IMR-90 (cell line): ENCODE measurements at regions not wholly inside any gene's neighbourhood (a gene's known extent, or its start where the extent isn't known, plus 50 kb on each side); places are given as distances from the start of the nearest gene placed in this dataset.
A peak's percentile ranks its signal among the peaks of the same experiment; 100 is the strongest.

Experiments used
- ATAC-seq: fragments of 200-7000 bp; cut with Tn5 transposase; 2 replicates; pipeline ENCODE4 v1.9.1; 2020; ENCODE audit warnings: low read depth, mild to moderate bottlenecking, moderate library complexity
- BruUV-seq: library from RNA; stranded (reverse); fragments of 400-500 nt; replicated peaks from 2 replicates; lab custom pipeline; 2021; lab: Mats Ljungman, UMichigan
- CTCF ChIA-PET: fragments of 300-600 bp; formaldehyde crosslinking; extraction: SDS; loops from one replicate; lab custom pipeline; 2021; ENCODE audit warnings: antibody characterized with exemption; lab: Yijun Ruan, JAX
- POLR2A ChIA-PET: fragments of 300-600 bp; sonication (Branson Sonifier 250); formaldehyde crosslinking; loops from one replicate; lab custom pipeline; 2022; ENCODE audit warnings: antibody characterized with exemption; ENCODE audit not compliant: unreplicated experiment; lab: Charles Lee
- DNase-seq: peaks from one replicate; pipeline ENCODE4 v3.0.0; 2013
- H2AFZ ChIP-seq: replicated peaks from 2 replicates; pipeline ENCODE3; 2013; ENCODE audit warnings: low read length, mild to moderate bottlenecking; ENCODE audit not compliant: poor library complexity
- H2AK5ac ChIP-seq: 2 replicates; pipeline ENCODE4 v1.6.1; 2013; ENCODE audit warnings: low read depth, low read length, inconsistent platforms
- H2AK9ac ChIP-seq: replicated peaks from 2 replicates; pipeline ENCODE3; 2013; ENCODE audit warnings: mild to moderate bottlenecking, low read depth, low read length, moderate library complexity; ENCODE audit not compliant: poor library complexity
- H2BK120ac ChIP-seq: 2 replicates; pipeline ENCODE4 v1.6.1; 2013; ENCODE audit warnings: low read depth, low read length, inconsistent platforms
- H2BK15ac ChIP-seq: 3 replicates; pipeline ENCODE4 v1.6.1; 2013; ENCODE audit warnings: low read depth, low read length, inconsistent platforms
- H2BK20ac ChIP-seq: 2 replicates; pipeline ENCODE4 v1.6.1; 2013; ENCODE audit warnings: low read depth, mild to moderate bottlenecking, inconsistent platforms, low read length, moderate library complexity
- H2BK5ac ChIP-seq: 2 replicates; pipeline ENCODE4 v1.6.1; 2013; ENCODE audit warnings: mild to moderate bottlenecking, low read depth, low read length, inconsistent platforms; ENCODE audit not compliant: poor library complexity, severe bottlenecking
- H3K14ac ChIP-seq: replicated peaks from 2 replicates; pipeline ENCODE4 v1.6.1; 2013; ENCODE audit warnings: low read depth, low read length, inconsistent platforms
- H3K18ac ChIP-seq: 2 replicates; pipeline ENCODE4 v1.6.1; 2013; ENCODE audit warnings: low read depth, low read length, control low read depth
- H3K23ac ChIP-seq: 2 replicates; pipeline ENCODE4 v1.6.1; 2013; ENCODE audit warnings: low read depth, low read length, inconsistent platforms
- H3K27ac ChIP-seq: 2 replicates; pipeline ENCODE4 v1.5.1; 2013; ENCODE audit warnings: mild to moderate bottlenecking, control low read depth, low read length; ENCODE audit not compliant: insufficient read depth
- H3K27me3 ChIP-seq: 2 replicates; pipeline ENCODE4 v1.6.1; 2013; ENCODE audit warnings: low read length; ENCODE audit not compliant: control insufficient read depth, insufficient read depth
- H3K36me3 ChIP-seq: 2 replicates; pipeline ENCODE4 v1.6.1; 2013; ENCODE audit warnings: low read length, mixed read lengths; ENCODE audit not compliant: control insufficient read depth, insufficient read depth
- H3K4ac ChIP-seq: 2 replicates; pipeline ENCODE4 v1.6.1; 2013; ENCODE audit warnings: low read depth, low read length, inconsistent platforms
- H3K4me1 ChIP-seq: 2 replicates; pipeline ENCODE4 v1.6.1; 2013; ENCODE audit warnings: low read length, mixed read lengths; ENCODE audit not compliant: control insufficient read depth, insufficient read depth
- H3K4me2 ChIP-seq: 2 replicates; pipeline ENCODE4 v1.6.1; 2013; ENCODE audit warnings: low read depth, mild to moderate bottlenecking, control low read depth, low read length, moderate library complexity
- H3K4me3 ChIP-seq: 2 replicates; pipeline ENCODE4 v1.5.1; 2013; ENCODE audit warnings: low read depth, mild to moderate bottlenecking, control low read depth, low read length, moderate library complexity; ENCODE audit not compliant: insufficient read depth
- H3K56ac ChIP-seq: 2 replicates; pipeline ENCODE4 v1.6.1; 2013; ENCODE audit warnings: low read length, inconsistent platforms; ENCODE audit not compliant: insufficient read depth; ENCODE audit errors: extremely low read depth
- H3K79me1 ChIP-seq, 2 experiments: 2 replicates each; pipeline ENCODE4 v1.6.1; 2013; ENCODE audit warnings: low read length in 2 of 2, inconsistent platforms in 1 of 2, low read depth in 1 of 2
- H3K9ac ChIP-seq: 2 replicates; pipeline ENCODE4 v1.6.1; 2013; ENCODE audit warnings: low read depth, low read length, control low read depth
- H3K9me1 ChIP-seq: 2 replicates; pipeline ENCODE4 v1.6.1; 2013; ENCODE audit warnings: low read length, inconsistent platforms; ENCODE audit not compliant: insufficient read depth
- H3K9me3 ChIP-seq: 2 replicates; pipeline ENCODE4 v1.6.1; 2013; ENCODE audit warnings: low read length; ENCODE audit not compliant: control insufficient read depth, insufficient read depth
- H4K20me1 ChIP-seq: 2 replicates; pipeline ENCODE4 v1.6.1; 2013; ENCODE audit warnings: low read length, inconsistent platforms; ENCODE audit not compliant: insufficient read depth
- H4K5ac ChIP-seq: 2 replicates; pipeline ENCODE4 v1.6.1; 2013; ENCODE audit warnings: mild to moderate bottlenecking, low read depth, low read length, control low read depth
- H4K8ac ChIP-seq, 2 experiments: 2 replicates each; pipeline ENCODE4 v1.6.1; 2013; ENCODE audit warnings: low read depth in 2 of 2, low read length in 2 of 2, control low read depth in 1 of 2, inconsistent platforms in 1 of 2
- H4K91ac ChIP-seq: 2 replicates; pipeline ENCODE4 v1.6.1; 2013; ENCODE audit warnings: low read depth, low read length, inconsistent platforms; ENCODE audit not compliant: insufficient read depth
- BHLHE40 ChIP-seq: fragments of 150-350 bp; IDR thresholded peaks from 2 replicates; pipeline ENCODE4 v1.6.1; 2016; ENCODE audit warnings: mild to moderate bottlenecking, low read depth, low read length
- CEBPB ChIP-seq: IDR thresholded peaks from 2 replicates; pipeline ENCODE4 v1.6.1; 2012; ENCODE audit warnings: low read depth, low read length, improper control_type of control experiment
- CHD1 ChIP-seq: IDR thresholded peaks from 2 replicates; pipeline ENCODE4 v1.6.1; 2012; ENCODE audit warnings: low read depth, low read length, improper control_type of control experiment
- FOS ChIP-seq: fragments of 150-350 bp; IDR thresholded peaks from 2 replicates; pipeline ENCODE4 v1.6.1; 2016; ENCODE audit warnings: low read depth, low read length
- MAFK ChIP-seq: IDR thresholded peaks from 2 replicates; pipeline ENCODE4 v1.6.1; 2012; ENCODE audit warnings: low read depth, low read length, improper control_type of control experiment
- MAZ ChIP-seq: IDR thresholded peaks from 2 replicates; pipeline ENCODE4 v1.6.1; 2012; ENCODE audit warnings: low read depth, mild to moderate bottlenecking, low read length, improper control_type of control experiment, moderate library complexity, borderline replicate concordance
- MXI1 ChIP-seq: IDR thresholded peaks from 2 replicates; pipeline ENCODE4 v1.6.1; 2012; ENCODE audit warnings: low read depth, mild to moderate bottlenecking, low read length, moderate library complexity, borderline replicate concordance
- NFE2L2 ChIP-seq: fragments of 150-350 bp; IDR thresholded peaks from 2 replicates; pipeline ENCODE4 v1.6.1; 2016; ENCODE audit warnings: low read depth, mild to moderate bottlenecking, low read length
- POLR2A ChIP-seq: IDR thresholded peaks from 2 replicates; pipeline ENCODE4 v1.6.1; 2012; ENCODE audit warnings: mild to moderate bottlenecking, low read depth, low read length
- RAD21 ChIP-seq: IDR thresholded peaks from 2 replicates; pipeline ENCODE4 v1.6.1; 2012; ENCODE audit warnings: low read length, improper control_type of control experiment
- RFX5 ChIP-seq: IDR thresholded peaks from 2 replicates; pipeline ENCODE4 v1.8.0; 2012; ENCODE audit warnings: low read depth, mild to moderate bottlenecking, low read length, moderate library complexity
- SMC3 ChIP-seq: fragments of 150-350 bp; IDR thresholded peaks from 2 replicates; pipeline ENCODE4 v1.6.1; 2016; ENCODE audit warnings: low read depth, mild to moderate bottlenecking, antibody characterized with exemption, low read length, moderate library complexity
- WGBS, 2 experiments: methylation state at CpG; one replicate each; pipeline versions ENCODE4 v1.1.5 to v1.1.7; 2013; ENCODE audit warnings: missing lambda C conversion rate in 2 of 2; ENCODE audit not compliant: insufficient read length in 1 of 2; ENCODE audit errors: extremely low coverage in 2 of 2; 5-methylcytosine and 5-hydroxymethylcytosine counted together
- dilution Hi-C: fragments of 300-500 bp; cut with HindIII; formaldehyde crosslinking; loops from one replicate; pipeline ENCODE4 v1.14.3; 2018; ENCODE audit warnings: low sequenced_read_pairs; ENCODE audit not compliant: unreplicated experiment
- in situ Hi-C: fragments of 300-500 bp; cut with MboI; formaldehyde crosslinking; loops from 3 replicates; pipeline ENCODE4 v1.14.3; 2019; ENCODE audit warnings: low sequenced_read_pairs, inconsistent platforms, mixed read lengths
- intact Hi-C: fragments of 100-400 bp; cut with micrococcal nuclease; formaldehyde crosslinking; loops from 2 replicates; pipeline ENCODE4 v1.10.0; 2022
- TF ChIP-seq, protein P1 (sequence below): fragments of 150-350 bp; IDR thresholded peaks from 2 replicates; pipeline ENCODE4 v1.6.1; 2016; ENCODE audit warnings: low read depth, mild to moderate bottlenecking, low read length, moderate library complexity, borderline replicate concordance
- TF ChIP-seq, protein P2 (sequence below): conservative IDR thresholded peaks from 2 replicates; pipeline ENCODE4 v1.5.1; 2012; ENCODE audit warnings: mild to moderate bottlenecking, low read depth, low read length, improper control_type of control experiment
- TF ChIP-seq, protein P3 (sequence below): fragments of 150-350 bp; IDR thresholded peaks from 2 replicates; pipeline ENCODE4 v1.6.1; 2017; ENCODE audit warnings: mild to moderate bottlenecking, antibody characterized with exemption, low read length, low read depth

DNA sequence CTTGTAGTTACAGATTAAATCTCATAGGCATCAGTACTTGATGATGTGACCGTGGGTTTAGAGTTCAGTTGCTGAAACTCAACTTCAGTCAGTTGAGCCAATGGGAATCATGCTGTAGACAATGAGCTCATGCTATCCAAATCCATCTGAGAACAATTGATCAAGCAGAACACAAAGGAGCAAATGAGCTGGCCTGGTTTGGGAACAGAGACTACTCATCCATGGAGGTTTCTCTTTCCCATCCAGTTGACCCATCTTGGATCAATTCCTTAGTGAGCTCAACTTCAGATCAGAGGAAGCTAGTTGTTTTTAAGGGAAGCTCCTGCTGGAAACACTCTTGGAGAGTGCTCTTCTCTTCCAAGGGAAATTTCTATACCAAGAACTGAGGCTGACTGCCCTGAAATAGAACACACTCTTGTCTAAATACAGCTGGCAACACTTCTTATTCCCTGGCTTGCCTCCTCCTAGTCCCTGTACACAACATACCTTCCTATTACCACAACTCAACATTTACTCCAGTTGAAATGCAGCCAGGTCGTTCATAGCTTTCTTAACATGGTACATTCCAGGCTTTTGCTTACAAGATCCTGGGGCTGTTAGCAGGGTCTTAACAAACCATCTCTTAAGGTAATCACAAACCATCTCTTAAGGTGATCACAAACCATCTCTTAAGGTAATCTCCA, 203.9 kb upstream of the PRDM1 start:
- Histone ChIP-seq H4K8ac (no peak overlapping the region), H3K9me3 (no peaks in the 10 kb centered on the region), H3K23ac (no peak overlapping the region), H2BK120ac (peak overlapping the region; percentile 16; the same call in 1 of the 2 replicates), H4K5ac (peak overlapping the region; percentile 67; the same call in 1 of the 2 replicates), H3K9me1 (peaks cover 3% of the 10 kb centered on the region; the same call in 1 of the 2 replicates), H3K4me3 (no peak overlapping the region), H2BK15ac (peak overlapping the region; percentile 47; the same call in 1 of the 3 replicates), H3K4ac (no peak overlapping the region), H2AK5ac (peak overlapping the region; percentile 71; the same call in 1 of the 2 replicates), H3K4me2 (peak overlapping the region; percentile 65; the same call in 1 of the 2 replicates), H3K56ac (no peak overlapping the region), H2BK5ac (peak overlapping the region; percentile 59), H3K27me3 (no peaks in the 10 kb centered on the region), H2BK20ac (peak overlapping the region; percentile 16; the same call in 1 of the 2 replicates), H4K20me1 (no peaks in the 10 kb centered on the region), H3K36me3 (no peaks in the 10 kb centered on the region), H3K79me1 (no peaks in the 10 kb centered on the region), H2AK9ac (no peak overlapping the region), H4K91ac (peak overlapping the region; percentile 59; the same call in 1 of the 2 replicates), H3K9ac (no peak overlapping the region), H3K4me1 (peaks cover 6% of the 10 kb centered on the region; the same call in 1 of the 2 replicates), H3K27ac (no peak overlapping the region), H3K18ac (peak overlapping the region; percentile 88; the same call in 1 of the 2 replicates), H3K14ac (0 out of 2 replicates have a peak overlapping the region, but pooled peaks have one; percentile 10), H2AFZ (no peak overlapping the region)
- intact Hi-C loops: no loop called here
- dilution Hi-C loops: no loop called here
- ChIA-PET POLR2A (no interaction called here), CTCF (no interaction called here)
- BruUV-seq: no TSS peak
- in situ Hi-C loops: no loop called here
- peak; percentile 76 for ATAC-seq
- WGBS, 2 experiments: 63% methylated on average over 1 of the region's 2 CpGs; no CpG with 5 or more reads in 1 of the 2 experiments
- peak; percentile 66 for DNase-seq
- TF ChIP-seq MAFK (no peak), RAD21 (no peak), MXI1 (no peak), CEBPB (no peak), NFE2L2 (no peak), BHLHE40 (no peak), FOS (no peak), MAZ (no peak), POLR2A (no peak), RFX5 (no peak), CHD1 (no peak), SMC3 (no peak)
- TF ChIP-seq, protein P1, sequence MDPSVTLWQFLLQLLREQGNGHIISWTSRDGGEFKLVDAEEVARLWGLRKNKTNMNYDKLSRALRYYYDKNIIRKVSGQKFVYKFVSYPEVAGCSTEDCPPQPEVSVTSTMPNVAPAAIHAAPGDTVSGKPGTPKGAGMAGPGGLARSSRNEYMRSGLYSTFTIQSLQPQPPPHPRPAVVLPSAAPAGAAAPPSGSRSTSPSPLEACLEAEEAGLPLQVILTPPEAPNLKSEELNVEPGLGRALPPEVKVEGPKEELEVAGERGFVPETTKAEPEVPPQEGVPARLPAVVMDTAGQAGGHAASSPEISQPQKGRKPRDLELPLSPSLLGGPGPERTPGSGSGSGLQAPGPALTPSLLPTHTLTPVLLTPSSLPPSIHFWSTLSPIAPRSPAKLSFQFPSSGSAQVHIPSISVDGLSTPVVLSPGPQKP: no peak
- TF ChIP-seq, protein P2, sequence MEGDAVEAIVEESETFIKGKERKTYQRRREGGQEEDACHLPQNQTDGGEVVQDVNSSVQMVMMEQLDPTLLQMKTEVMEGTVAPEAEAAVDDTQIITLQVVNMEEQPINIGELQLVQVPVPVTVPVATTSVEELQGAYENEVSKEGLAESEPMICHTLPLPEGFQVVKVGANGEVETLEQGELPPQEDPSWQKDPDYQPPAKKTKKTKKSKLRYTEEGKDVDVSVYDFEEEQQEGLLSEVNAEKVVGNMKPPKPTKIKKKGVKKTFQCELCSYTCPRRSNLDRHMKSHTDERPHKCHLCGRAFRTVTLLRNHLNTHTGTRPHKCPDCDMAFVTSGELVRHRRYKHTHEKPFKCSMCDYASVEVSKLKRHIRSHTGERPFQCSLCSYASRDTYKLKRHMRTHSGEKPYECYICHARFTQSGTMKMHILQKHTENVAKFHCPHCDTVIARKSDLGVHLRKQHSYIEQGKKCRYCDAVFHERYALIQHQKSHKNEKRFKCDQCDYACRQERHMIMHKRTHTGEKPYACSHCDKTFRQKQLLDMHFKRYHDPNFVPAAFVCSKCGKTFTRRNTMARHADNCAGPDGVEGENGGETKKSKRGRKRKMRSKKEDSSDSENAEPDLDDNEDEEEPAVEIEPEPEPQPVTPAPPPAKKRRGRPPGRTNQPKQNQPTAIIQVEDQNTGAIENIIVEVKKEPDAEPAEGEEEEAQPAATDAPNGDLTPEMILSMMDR: no peak
- TF ChIP-seq, protein P3, sequence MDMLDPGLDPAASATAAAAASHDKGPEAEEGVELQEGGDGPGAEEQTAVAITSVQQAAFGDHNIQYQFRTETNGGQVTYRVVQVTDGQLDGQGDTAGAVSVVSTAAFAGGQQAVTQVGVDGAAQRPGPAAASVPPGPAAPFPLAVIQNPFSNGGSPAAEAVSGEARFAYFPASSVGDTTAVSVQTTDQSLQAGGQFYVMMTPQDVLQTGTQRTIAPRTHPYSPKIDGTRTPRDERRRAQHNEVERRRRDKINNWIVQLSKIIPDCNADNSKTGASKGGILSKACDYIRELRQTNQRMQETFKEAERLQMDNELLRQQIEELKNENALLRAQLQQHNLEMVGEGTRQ: no peak
